SU-DHL-6 (cell line): ENCODE measurements at regions not wholly inside any gene's neighbourhood (a gene's known extent, or its start where the extent isn't known, plus 50 kb on each side); places are given as distances from the start of the nearest gene placed in this dataset.

Source experiments
- H2AFZ ChIP-seq: fragments of 200-600 bp; sonication (generic); 2 replicates; pipeline ENCODE4 v1.6.1; 2014; ENCODE audit warnings: low read depth, mild to moderate bottlenecking, moderate library complexity, mixed read lengths, antibody characterized with exemption, low read length; ENCODE audit not compliant: severe bottlenecking
- H3F3A ChIP-seq: fragments of 200-600 bp; shearing (Covaris generic); 2 replicates; pipeline ENCODE4 v1.6.0; 2016; ENCODE audit warnings: antibody characterized with exemption, mild to moderate bottlenecking; ENCODE audit not compliant: insufficient read depth
- H3K27ac ChIP-seq: fragments of 200-600 bp; sonication (generic); 2 replicates; pipeline ENCODE4 v1.5.1; 2016; ENCODE audit warnings: low read depth, mild to moderate bottlenecking, low read length, moderate library complexity, mixed read lengths
- H3K27me3 ChIP-seq: fragments of 200-600 bp; sonication (generic), shearing (Covaris generic); 2 replicates; pipeline ENCODE4 v1.6.0; 2014; ENCODE audit warnings: mild to moderate bottlenecking, low read length
- H3K36me3 ChIP-seq: fragments of 200-600 bp; sonication (generic); 2 replicates; pipeline ENCODE4 v1.6.1; 2014; ENCODE audit warnings: mild to moderate bottlenecking, low read length, mixed read lengths
- H3K4me2 ChIP-seq: fragments of 300-600, 200-600 bp; shearing (Covaris generic), sonication (generic); 2 replicates; pipeline ENCODE4 v1.6.0; 2014; ENCODE audit warnings: low read length, low read depth, mild to moderate bottlenecking; ENCODE audit not compliant: poor library complexity, severe bottlenecking
- H3K4me3 ChIP-seq: fragments of 200-600 bp; sonication (generic); 2 replicates; pipeline ENCODE4 v1.5.1; 2014; ENCODE audit warnings: antibody characterized with exemption, low read length, mild to moderate bottlenecking, mixed read lengths; ENCODE audit not compliant: insufficient read depth, poor library complexity, severe bottlenecking
- H3K79me2 ChIP-seq: fragments of 200-600 bp; sonication (generic); 2 replicates; pipeline ENCODE4 v1.6.1; 2014; ENCODE audit warnings: mild to moderate bottlenecking, low read length, moderate library complexity; ENCODE audit not compliant: insufficient read depth
- H3K9ac ChIP-seq: fragments of 200-600 bp; sonication (generic); 2 replicates; pipeline ENCODE4 v1.7.0; 2014; ENCODE audit warnings: mild to moderate bottlenecking, low read length
- H3K9me2 ChIP-seq: fragments of 200-600 bp; sonication (generic); replicated peaks from 2 replicates; pipeline ENCODE4 v1.6.1; 2014; ENCODE audit warnings: low read length; ENCODE audit not compliant: insufficient read depth
- H3K9me3 ChIP-seq: fragments of 200-600 bp; sonication (generic); 2 replicates; pipeline ENCODE4 v1.6.1; 2014; ENCODE audit warnings: low read length, mixed read lengths; ENCODE audit not compliant: insufficient read depth
- H4K20me1 ChIP-seq: fragments of 200-600 bp; sonication (generic); 2 replicates; pipeline ENCODE4 v1.6.1; 2014; ENCODE audit warnings: low read depth, mild to moderate bottlenecking, antibody characterized with exemption, low read length, moderate library complexity, mixed read lengths
- EZH2phosphoT487 ChIP-seq: fragments of 200-600 bp; sonication (generic), shearing (Covaris generic); conservative IDR thresholded peaks from 2 replicates; pipeline ENCODE4 v1.6.1; 2018; ENCODE audit warnings: mild to moderate bottlenecking, antibody characterized with exemption, low read length, moderate library complexity, mixed read lengths
- TF ChIP-seq, protein P1 (sequence below): fragments of 200-600 bp; sonication (generic); IDR thresholded peaks from one replicate; pipeline ENCODE4 v1.5.1; 2017; ENCODE audit warnings: antibody characterized with exemption, mild to moderate bottlenecking, low read length, moderate library complexity; ENCODE audit not compliant: insufficient read depth, poor library complexity, severe bottlenecking

DNA sequence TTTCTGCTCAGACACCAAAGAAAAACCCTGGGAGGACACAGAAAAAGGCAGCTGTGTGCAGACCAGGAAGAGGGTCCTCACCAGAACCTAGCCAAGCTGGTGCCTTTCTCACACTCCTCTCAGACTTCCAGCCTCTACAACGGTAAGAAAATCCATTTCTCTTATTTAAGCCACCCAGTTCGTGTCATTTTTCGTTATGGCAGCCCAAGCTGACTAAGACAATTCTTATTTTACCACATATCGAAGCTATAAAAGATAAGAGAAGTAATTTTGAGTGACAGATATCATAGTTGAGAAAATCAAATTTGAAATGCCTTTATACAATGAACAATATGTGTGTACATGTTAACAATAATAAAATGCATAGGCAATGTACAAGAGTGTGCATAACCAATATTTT is 219.5 kb downstream of the CBLN2 start:
- no peaks in the 10 kb centered on the region for H3K9me2 ChIP-seq
- no peaks in the 10 kb centered on the region for H3K79me2 ChIP-seq
- no peak overlapping the region for H3K9ac ChIP-seq
- H2AFZ ChIP-seq: no peak overlapping the region
- H3K27ac ChIP-seq: no peak overlapping the region
- no peak overlapping the region for H3K4me2 ChIP-seq
- no peaks in the 10 kb centered on the region for H3K27me3 ChIP-seq
- no peaks in the 10 kb centered on the region for H4K20me1 ChIP-seq
- no peak overlapping the region for H3K4me3 ChIP-seq
- no peaks in the 10 kb centered on the region for H3K36me3 ChIP-seq
- H3K9me3 ChIP-seq: no peaks in the 10 kb centered on the region
- H3F3A ChIP-seq: no peaks in the 10 kb centered on the region
- TF ChIP-seq, protein P1, sequence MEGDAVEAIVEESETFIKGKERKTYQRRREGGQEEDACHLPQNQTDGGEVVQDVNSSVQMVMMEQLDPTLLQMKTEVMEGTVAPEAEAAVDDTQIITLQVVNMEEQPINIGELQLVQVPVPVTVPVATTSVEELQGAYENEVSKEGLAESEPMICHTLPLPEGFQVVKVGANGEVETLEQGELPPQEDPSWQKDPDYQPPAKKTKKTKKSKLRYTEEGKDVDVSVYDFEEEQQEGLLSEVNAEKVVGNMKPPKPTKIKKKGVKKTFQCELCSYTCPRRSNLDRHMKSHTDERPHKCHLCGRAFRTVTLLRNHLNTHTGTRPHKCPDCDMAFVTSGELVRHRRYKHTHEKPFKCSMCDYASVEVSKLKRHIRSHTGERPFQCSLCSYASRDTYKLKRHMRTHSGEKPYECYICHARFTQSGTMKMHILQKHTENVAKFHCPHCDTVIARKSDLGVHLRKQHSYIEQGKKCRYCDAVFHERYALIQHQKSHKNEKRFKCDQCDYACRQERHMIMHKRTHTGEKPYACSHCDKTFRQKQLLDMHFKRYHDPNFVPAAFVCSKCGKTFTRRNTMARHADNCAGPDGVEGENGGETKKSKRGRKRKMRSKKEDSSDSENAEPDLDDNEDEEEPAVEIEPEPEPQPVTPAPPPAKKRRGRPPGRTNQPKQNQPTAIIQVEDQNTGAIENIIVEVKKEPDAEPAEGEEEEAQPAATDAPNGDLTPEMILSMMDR: no peak
- no peak for TF ChIP-seq EZH2phosphoT487

DNA sequence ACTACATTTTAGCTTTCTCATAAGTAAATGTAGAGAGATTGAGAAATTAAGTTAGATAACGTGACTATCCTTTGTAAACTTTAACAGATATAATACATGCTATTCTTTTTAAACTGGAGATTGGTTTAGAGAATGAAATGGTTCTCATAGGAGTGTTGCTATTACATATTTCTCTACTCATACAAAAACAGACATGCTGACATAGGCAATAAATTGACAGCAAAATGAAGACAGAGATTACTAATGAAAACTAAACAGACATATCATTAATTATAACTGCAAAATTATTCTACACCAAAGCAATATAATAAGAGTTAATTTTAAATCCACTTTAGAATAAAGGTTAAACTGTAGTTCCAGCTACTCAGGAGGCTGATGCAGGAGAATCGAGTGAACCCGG is 227.6 kb downstream of the CBLN2 start:
- H2AFZ ChIP-seq: peak overlapping the region; percentile 24
- no peaks in the 10 kb centered on the region for H3K79me2 ChIP-seq
- TF ChIP-seq, protein P1: no peak
- no peak for TF ChIP-seq EZH2phosphoT487
- no peak overlapping the region for H3K9ac ChIP-seq
- no peaks in the 10 kb centered on the region for H3K27me3 ChIP-seq
- H3K9me3 ChIP-seq: 0 out of 2 replicates have a peak, but pooled peaks cover 3% of the 10 kb centered on the region
- no peaks in the 10 kb centered on the region for H3K36me3 ChIP-seq
- H3K4me2 ChIP-seq: no peak overlapping the region
- H3K9me2 ChIP-seq: no peaks in the 10 kb centered on the region
- H4K20me1 ChIP-seq: no peaks in the 10 kb centered on the region
- no peak overlapping the region for H3K4me3 ChIP-seq
- no peaks in the 10 kb centered on the region for H3F3A ChIP-seq
- H3K27ac ChIP-seq: no peak overlapping the region

DNA sequence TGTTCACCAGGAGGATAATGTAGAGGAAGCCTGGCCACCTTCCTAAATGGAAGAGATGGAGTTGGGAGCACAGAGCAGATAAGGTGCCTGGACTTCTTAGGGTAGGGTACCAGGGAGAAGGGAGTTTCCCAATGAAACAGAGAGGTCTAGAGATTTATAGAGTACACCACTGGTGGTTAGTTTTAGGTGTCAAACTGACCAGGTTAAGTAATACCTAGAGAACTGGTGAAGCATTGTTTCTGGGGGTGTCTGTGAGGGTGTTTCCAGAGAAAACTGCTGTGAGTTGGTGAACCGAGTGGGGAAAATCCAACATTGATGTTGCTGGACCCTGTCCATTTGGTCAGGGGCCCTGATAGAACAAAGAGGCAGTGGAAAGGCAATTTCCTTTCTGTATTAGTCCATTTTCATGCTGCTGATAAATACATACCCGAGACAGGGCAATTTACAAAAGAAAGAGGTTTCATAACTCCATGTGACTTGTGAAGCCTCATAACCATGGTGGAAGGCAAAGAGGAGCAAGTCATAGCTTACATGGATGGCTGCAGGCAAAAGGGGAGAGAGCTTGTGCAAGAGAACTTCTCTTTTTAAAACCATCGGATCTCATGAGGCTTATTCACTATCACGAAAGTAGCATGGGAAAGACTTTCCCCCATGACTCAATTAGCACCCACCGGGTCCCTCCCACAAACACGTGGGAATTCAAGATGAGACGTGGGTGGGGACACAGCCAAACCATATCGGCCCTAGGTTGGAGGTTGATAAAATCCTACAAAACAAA is 260.8 kb downstream of the CBLN2 start:
- H3K79me2 ChIP-seq: no peaks in the 10 kb centered on the region
- TF ChIP-seq, protein P1: no peak
- TF ChIP-seq EZH2phosphoT487: no peak
- H3F3A ChIP-seq: no peaks in the 10 kb centered on the region
- H3K36me3 ChIP-seq: no peaks in the 10 kb centered on the region
- no peaks in the 10 kb centered on the region for H3K9me3 ChIP-seq
- peak overlapping the region; percentile 6 for H2AFZ ChIP-seq
- H3K9ac ChIP-seq: no peak overlapping the region
- H3K4me2 ChIP-seq: no peak overlapping the region
- no peaks in the 10 kb centered on the region for H4K20me1 ChIP-seq
- no peaks in the 10 kb centered on the region for H3K9me2 ChIP-seq
- H3K27me3 ChIP-seq: no peaks in the 10 kb centered on the region
- H3K27ac ChIP-seq: no peak overlapping the region
- H3K4me3 ChIP-seq: no peak overlapping the region
